Muscle of leg (tissue), 3 donors: ENCODE measurements at regions not wholly inside any gene's neighbourhood (a gene's known extent, or its start where the extent isn't known, plus 50 kb on each side); places are given as distances from the start of the nearest gene placed in this dataset.

Experiments used
- DNase-seq: peaks from one replicate; pipeline ENCODE4 v3.0.0; 2013
- H3K27ac ChIP-seq: one replicate; pipeline ENCODE4 v1.5.1; 2013; ENCODE audit warnings: mild to moderate bottlenecking, low read length, control low read depth
- H3K27me3 ChIP-seq: one replicate; pipeline ENCODE4 v1.6.1; 2013; ENCODE audit warnings: low read length; ENCODE audit not compliant: control insufficient read depth, insufficient read depth
- H3K36me3 ChIP-seq: one replicate; pipeline ENCODE4 v1.6.1; 2013; ENCODE audit warnings: low read length; ENCODE audit not compliant: control insufficient read depth, insufficient read depth
- H3K4me1 ChIP-seq: one replicate; pipeline ENCODE4 v1.6.1; 2013; ENCODE audit warnings: low read length; ENCODE audit not compliant: control insufficient read depth, insufficient read depth
- H3K4me3 ChIP-seq: one replicate; pipeline ENCODE4 v1.5.1; 2013; ENCODE audit warnings: low read length, control low read depth
- H3K9me3 ChIP-seq: replicated peaks from 2 replicates; pipeline ENCODE4 v1.6.1; 2013; ENCODE audit warnings: low read depth, low read length; ENCODE audit not compliant: control insufficient read depth
- WGBS: methylation state at CpG from one replicate; pipeline ENCODE4 v1.1.5; 2013; ENCODE audit warnings: missing lambda C conversion rate; ENCODE audit not compliant: insufficient coverage; 5-methylcytosine and 5-hydroxymethylcytosine counted together

DNA sequence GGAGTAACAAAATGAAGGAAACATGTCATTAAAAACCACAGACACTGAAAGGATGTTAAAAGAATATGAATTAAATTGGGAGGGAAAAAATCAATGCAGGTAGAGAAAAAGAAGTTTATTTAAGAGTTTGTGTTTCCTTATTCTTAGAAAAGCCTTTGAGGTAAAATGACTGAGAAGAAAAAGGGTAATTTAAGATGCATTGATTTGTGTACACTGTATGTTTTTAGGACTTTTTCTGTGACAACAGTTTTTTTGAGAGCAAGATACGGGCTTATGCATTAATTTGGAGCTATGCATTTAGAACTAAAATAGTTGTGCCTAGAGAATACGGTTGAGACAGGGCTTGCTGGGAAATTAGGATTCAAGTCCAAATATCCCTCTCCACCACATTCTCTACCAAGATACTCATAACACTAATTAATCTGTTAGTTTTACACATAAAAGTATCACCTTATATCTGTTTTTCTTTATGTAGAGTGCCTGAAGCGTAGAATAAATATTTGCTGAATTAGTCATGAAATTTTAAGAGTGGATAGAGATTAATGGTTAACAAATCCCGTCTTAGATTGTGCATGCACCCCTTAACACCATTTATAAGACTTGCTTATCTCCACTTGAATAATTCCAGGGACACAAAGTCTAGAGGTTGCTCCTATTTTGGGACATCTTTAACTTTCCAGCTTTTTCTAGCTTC lies 232.5 kb downstream of the PCDH7 start:
- Histone ChIP-seq H3K9me3 (no peaks in the 10 kb centered on the region), H3K27me3 (no peaks in the 10 kb centered on the region), H3K4me3 (no peak overlapping the region), H3K4me1 (no peaks in the 10 kb centered on the region), H3K27ac (no peak overlapping the region), H3K36me3 (no peaks in the 10 kb centered on the region)
- DNase-seq: no peak
- WGBS: no CpG with 5 or more reads among the region's 4 CpGs

DNA sequence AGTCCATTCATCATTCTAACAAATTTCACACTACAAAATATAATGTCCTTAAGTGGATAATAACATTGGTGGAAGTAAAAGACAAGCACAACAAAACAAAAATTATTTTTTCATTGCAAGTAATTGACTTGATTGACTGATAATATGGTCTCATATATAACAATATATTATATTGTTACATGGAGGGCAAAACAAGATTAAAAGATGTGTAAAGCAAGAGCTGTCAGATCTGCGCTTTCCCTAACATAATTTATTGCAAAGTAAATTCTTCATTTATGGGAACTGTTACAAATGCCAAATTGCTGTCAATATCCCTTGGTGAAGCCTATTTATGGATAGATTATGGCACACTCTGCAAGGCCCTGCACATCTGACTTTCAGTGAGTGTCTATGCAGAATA lies 233.6 kb downstream of the PCDH7 start:
- Histone ChIP-seq H3K27ac (no peak overlapping the region), H3K27me3 (no peaks in the 10 kb centered on the region), H3K36me3 (no peaks in the 10 kb centered on the region), H3K4me1 (no peaks in the 10 kb centered on the region), H3K4me3 (no peak overlapping the region), H3K9me3 (no peaks in the 10 kb centered on the region)
- DNase-seq: no peak
- no CpG with 5 or more reads among the region's 1 CpG for WGBS

DNA sequence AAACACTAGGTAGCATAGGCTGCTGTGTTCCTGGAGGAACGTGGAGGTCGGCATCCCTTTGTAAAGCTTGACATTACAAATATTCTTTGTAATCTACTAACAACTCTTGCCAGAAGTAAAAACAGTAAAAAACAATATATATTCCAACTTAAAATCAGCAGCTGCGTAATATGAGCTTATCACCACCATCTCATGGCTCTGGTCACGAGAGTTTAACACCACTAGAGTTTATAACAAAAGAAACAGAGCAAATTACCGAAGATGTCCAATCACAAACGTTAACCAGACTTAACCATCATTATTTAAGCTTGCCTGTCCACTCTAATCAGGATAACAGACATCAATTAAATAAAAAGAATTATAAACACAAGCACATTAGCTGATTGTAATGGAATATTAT lies 236.7 kb downstream of the PCDH7 start:
- Histone ChIP-seq H3K9me3 (no peaks in the 10 kb centered on the region), H3K4me3 (no peak overlapping the region), H3K27ac (no peak overlapping the region), H3K27me3 (no peaks in the 10 kb centered on the region), H3K36me3 (no peaks in the 10 kb centered on the region), H3K4me1 (no peaks in the 10 kb centered on the region)
- no peak for DNase-seq
- WGBS: 80% methylated on average over 2 of the region's 6 CpGs

DNA sequence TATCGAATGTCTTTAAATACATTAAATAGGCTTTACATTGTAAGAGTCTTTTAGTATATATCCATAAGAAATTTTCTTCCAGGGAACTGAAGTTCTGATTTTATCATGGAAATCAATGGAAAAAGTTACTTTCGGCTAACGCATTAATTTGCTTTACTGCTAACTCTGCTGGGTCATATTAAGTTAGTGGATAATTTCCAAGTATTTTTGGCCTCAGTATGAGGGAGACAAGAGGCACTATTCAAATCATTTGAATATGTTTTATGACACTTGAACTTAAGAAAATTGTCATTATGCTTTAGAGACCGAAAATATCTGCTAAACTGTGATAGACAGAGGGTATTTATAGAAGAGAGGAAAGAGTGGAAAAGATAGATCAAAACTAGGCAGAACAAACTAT lies 237.5 kb downstream of the PCDH7 start:
- WGBS: no CpG with 5 or more reads among the region's 4 CpGs

DNA sequence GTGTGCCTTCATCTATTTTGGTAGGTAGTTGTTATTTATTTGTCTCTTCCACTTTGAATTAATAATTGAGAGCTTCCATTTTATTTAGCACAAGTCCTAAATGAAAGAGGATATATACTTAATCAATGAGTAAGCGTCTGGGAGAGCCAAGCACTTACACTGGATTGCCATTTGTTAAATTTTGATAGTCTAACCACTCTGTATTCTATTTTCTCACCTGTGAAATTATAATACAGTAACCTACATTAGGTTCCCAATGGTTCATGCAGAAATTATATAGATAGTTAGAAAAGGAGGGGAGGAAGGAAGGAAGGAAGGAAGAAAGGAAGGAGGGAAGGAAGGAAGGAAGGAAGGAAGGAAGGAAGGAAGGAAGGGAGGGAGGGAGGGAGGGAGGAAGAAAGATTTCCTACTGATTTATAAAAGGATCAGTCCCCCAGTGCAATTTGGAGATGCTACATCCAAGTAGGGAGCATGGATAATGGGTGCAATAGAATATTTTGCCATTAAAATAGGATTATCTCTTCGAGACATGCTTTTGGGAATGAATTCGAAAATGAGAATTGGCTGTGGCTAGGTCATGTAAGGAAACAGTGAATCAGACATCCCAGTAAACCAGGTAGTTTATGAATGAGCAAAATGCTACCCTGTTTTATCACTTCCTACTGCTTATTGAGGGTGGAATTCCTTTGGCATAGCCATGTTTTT lies 239.8 kb downstream of the PCDH7 start:
- Histone ChIP-seq H3K4me3 (no peak overlapping the region), H3K9me3 (no peaks in the 10 kb centered on the region), H3K36me3 (no peaks in the 10 kb centered on the region), H3K27ac (no peak overlapping the region), H3K27me3 (no peaks in the 10 kb centered on the region), H3K4me1 (no peaks in the 10 kb centered on the region)
- no peak for DNase-seq
- WGBS: no CpG with 5 or more reads among the region's 3 CpGs

More for the DNA sequence above, 237.5 kb downstream of the PCDH7 start:
- Histone ChIP-seq H3K4me1 (no peaks in the 10 kb centered on the region), H3K9me3 (no peaks in the 10 kb centered on the region), H3K36me3 (no peaks in the 10 kb centered on the region), H3K4me3 (no peak overlapping the region), H3K27ac (no peak overlapping the region), H3K27me3 (no peaks in the 10 kb centered on the region)
- peak; percentile 67 for DNase-seq

DNA sequence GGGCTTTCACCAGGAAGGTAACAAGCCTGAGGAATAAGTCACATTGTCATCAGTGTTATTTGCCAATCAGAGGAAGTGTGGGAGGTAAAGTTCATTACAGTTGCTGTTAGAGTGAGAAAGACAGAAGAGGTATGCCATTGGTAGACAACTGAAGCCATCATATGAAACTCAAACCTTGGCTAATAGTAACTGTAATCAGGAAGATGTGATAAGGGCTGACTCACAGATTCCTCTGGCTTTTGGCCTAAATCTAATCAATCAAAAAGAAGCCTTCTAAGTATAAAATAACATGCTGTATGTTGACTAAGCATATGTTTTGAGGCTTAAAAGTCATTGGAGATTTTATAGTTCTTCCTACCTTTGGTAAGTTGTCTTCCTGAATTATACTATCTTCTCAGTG lies 242.8 kb downstream of the PCDH7 start:
- Histone ChIP-seq H3K4me1 (no peaks in the 10 kb centered on the region), H3K27me3 (no peaks in the 10 kb centered on the region)

DNA sequence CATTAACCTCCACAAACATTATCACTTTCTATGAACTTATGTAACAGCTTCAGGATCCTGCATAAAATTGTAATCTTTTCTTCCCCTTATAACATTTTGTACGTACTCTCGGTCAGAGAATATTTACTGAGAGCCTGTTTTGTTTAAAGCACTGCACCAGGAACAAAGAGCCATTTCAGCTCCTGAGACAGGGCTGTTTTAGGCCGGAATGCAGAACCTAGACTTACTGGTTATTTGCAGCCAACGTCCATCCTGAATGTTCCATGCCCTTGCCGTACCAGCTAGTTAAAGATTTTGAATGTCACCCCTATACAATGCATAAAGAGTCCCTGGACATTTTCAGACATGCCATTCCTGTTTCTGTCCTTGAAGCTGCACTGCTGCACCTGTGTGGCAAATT lies 248.8 kb downstream of the PCDH7 start:
- no peak overlapping the region for H3K4me3 ChIP-seq
- DNase-seq: no peak
- 57% methylated on average over 3 of the region's 5 CpGs for WGBS
- H3K9me3 ChIP-seq: no peaks in the 10 kb centered on the region
- no peaks in the 10 kb centered on the region for H3K27me3 ChIP-seq
- H3K27ac ChIP-seq: no peak overlapping the region
- H3K36me3 ChIP-seq: no peaks in the 10 kb centered on the region
- no peaks in the 10 kb centered on the region for H3K4me1 ChIP-seq

More for the DNA sequence above, 242.8 kb downstream of the PCDH7 start:
- Histone ChIP-seq H3K27ac (no peak overlapping the region), H3K4me3 (no peak overlapping the region), H3K36me3 (no peaks in the 10 kb centered on the region), H3K9me3 (no peaks in the 10 kb centered on the region)
- DNase-seq: no peak

DNA sequence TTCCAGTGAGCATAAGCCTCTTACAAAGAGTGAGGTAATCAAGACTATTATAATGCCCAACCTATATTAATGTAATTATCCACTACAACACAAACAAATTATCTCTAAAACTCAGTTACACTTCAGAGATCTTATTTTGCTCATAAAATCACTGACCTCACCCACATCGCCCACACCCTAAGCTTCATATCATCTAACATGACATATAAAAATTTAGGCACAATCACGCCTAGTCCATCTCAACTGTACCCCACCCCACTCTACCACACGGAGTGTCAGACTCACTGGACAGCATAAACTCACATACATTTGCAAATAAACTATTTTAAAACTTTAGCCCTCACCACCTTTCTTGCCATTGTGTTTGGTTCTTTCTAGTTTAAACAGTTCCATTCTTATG lies 252.4 kb downstream of the PCDH7 start:
- no peaks in the 10 kb centered on the region for H3K4me1 ChIP-seq
- H3K27me3 ChIP-seq: no peaks in the 10 kb centered on the region
- no peak overlapping the region for H3K27ac ChIP-seq
- DNase-seq: no peak
- no peaks in the 10 kb centered on the region for H3K36me3 ChIP-seq
- no peak overlapping the region for H3K4me3 ChIP-seq
- whole genome bisulfite sequencing: 92% methylated on average over 2 of the region's 3 CpGs
- no peaks in the 10 kb centered on the region for H3K9me3 ChIP-seq

DNA sequence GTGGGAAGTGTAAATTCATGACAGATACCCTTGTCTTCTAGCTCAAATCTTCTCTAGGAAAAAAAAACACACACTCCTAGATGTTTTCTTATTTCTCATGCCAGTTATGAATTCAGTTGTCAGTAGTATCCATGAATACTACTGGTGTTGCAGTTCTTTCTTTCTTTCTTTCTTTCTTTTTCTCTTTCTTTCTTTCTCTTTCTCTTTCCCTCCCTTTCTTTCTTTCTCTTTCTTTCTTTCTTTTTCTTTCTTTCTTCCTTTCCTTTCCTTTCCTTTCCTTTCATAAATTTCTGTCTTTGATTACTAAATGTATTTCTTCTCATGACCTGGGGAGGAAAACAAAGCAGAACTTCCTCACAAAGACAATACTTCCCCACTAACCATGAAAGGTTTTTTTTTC lies 253.8 kb downstream of the PCDH7 start:
- Histone ChIP-seq H3K27ac (no peak overlapping the region), H3K4me3 (no peak overlapping the region), H3K9me3 (no peaks in the 10 kb centered on the region), H3K27me3 (no peaks in the 10 kb centered on the region), H3K4me1 (no peaks in the 10 kb centered on the region), H3K36me3 (no peaks in the 10 kb centered on the region)
- DNase-seq: no peak

DNA sequence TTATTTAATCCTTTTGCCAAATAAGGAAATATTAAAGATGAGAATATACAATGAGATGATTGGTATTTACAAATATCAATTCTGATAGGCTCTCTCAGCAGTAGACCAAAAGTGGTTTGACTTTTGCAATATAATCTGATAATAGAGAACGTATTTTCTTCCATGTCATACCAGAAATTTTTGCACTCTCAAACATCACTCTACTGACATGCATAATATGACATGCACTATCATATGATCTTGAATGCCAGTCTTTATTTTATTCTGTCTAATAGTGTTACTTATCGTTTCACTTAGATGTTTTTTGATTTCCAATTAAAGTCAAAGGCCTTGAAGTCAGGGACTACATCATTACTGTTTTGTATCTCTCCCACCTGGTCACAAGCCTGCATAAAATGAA lies 259.2 kb downstream of the PCDH7 start:
- no peaks in the 10 kb centered on the region for H3K27me3 ChIP-seq
- WGBS: no CpG with 5 or more reads among the region's 2 CpGs
- no peak for DNase-seq
- H3K4me1 ChIP-seq: no peaks in the 10 kb centered on the region
- no peak overlapping the region for H3K4me3 ChIP-seq
- H3K9me3 ChIP-seq: no peaks in the 10 kb centered on the region
- H3K27ac ChIP-seq: no peak overlapping the region
- H3K36me3 ChIP-seq: no peaks in the 10 kb centered on the region

DNA sequence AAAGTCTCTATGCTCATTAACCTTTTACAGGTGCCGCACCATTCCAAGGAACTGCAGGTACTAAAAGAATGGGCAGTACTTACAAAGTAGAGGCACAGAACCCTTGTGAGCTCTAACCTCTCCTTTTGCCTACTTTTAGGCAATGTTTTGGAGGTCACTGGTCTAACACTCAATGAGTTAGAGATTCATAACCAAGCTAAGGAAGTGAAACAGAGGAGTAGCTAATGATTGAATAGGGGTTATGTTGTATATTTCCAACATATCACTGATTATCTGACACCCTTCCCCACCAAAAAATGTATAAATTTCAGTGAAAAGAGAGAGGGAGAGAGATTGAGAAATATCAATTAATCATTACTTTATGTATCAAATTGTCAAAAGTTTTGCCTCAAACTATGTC lies 269.3 kb downstream of the PCDH7 start:
- no peak for DNase-seq
- no peaks in the 10 kb centered on the region for H3K36me3 ChIP-seq
- no peak overlapping the region for H3K27ac ChIP-seq
- no CpG with 5 or more reads among the region's 1 CpG for WGBS
- H3K4me3 ChIP-seq: no peak overlapping the region
- no peaks in the 10 kb centered on the region for H3K27me3 ChIP-seq
- H3K4me1 ChIP-seq: no peaks in the 10 kb centered on the region
- H3K9me3 ChIP-seq: no peaks in the 10 kb centered on the region
